ENCODE measurements at regions not wholly inside any gene's neighbourhood (a gene's known extent, or its start where the extent isn't known, plus 50 kb on each side); places are given as distances from the start of the nearest gene placed in this dataset.
"Not testable (repeated sequence)": the region's sequence is repeated elsewhere in the genome, so short reads cannot be mapped to it uniquely, and the experiment has no call there.

GRCh38 chr1:105459759-105460158 is 1596.7 kb upstream of the PRMT6 start:
- Mint-ChIP-seq H3K36me3 (ENCODE audit: low read depth) (no peaks in the 10 kb centered on the region), H3K4me3 (no peak overlapping the region), H3K4me1 (ENCODE audit: low read depth) (no peaks in the 10 kb centered on the region), H3K27me3 (ENCODE audit: low read depth) (no peaks in the 10 kb centered on the region), H3K27ac (no peak overlapping the region), H3K9me3 (peaks cover 23% of the 10 kb centered on the region)
- no peak for DNase-seq (ENCODE audit: low spot score)

GRCh38 chr1:105462308-105462707 is 1594.2 kb upstream of the PRMT6 start:
- no peak for DNase-seq (ENCODE audit: low spot score)
- Mint-ChIP-seq H3K27ac (no peak overlapping the region), H3K4me1 (ENCODE audit: low read depth) (no peaks in the 10 kb centered on the region), H3K9me3 (peaks cover 31% of the 10 kb centered on the region), H3K36me3 (ENCODE audit: low read depth) (no peaks in the 10 kb centered on the region), H3K4me3 (no peak overlapping the region), H3K27me3 (ENCODE audit: low read depth) (no peaks in the 10 kb centered on the region)

GRCh38 chr1:105467549-105467948 is 1588.9 kb upstream of the PRMT6 start:
- H3K9me3 Mint-ChIP-seq: peaks cover 19% of the 10 kb centered on the region
- H3K27ac Mint-ChIP-seq: no peak overlapping the region
- no peaks in the 10 kb centered on the region for H3K4me1 Mint-ChIP-seq (ENCODE audit: low read depth)
- H3K4me3 Mint-ChIP-seq: no peak overlapping the region
- H3K27me3 Mint-ChIP-seq (ENCODE audit: low read depth): no peaks in the 10 kb centered on the region
- no peak for DNase-seq (ENCODE audit: low spot score)
- no peaks in the 10 kb centered on the region for H3K36me3 Mint-ChIP-seq (ENCODE audit: low read depth)

GRCh38 chr1:105470541-105470940 is 1585.9 kb upstream of the PRMT6 start:
- H3K27me3 Mint-ChIP-seq (ENCODE audit: low read depth); H3K27ac Mint-ChIP-seq; H3K36me3 Mint-ChIP-seq (ENCODE audit: low read depth); H3K4me1 Mint-ChIP-seq (ENCODE audit: low read depth); DNase-seq (ENCODE audit: low spot score); H3K4me3 Mint-ChIP-seq: not testable (repeated sequence)
- peaks cover 23% of the 10 kb centered on the region for H3K9me3 Mint-ChIP-seq

- no peaks in the 10 kb centered on the region for H3K4me1 Mint-ChIP-seq (ENCODE audit: low read depth)
- no peak for DNase-seq (ENCODE audit: low spot score)
These were observed 1573.0 kb upstream of the PRMT6 start for GRCh38 chr1:105483436-105483835.

GRCh38 chr1:105485207-105485606 is 1571.3 kb upstream of the PRMT6 start:
- H3K4me3 Mint-ChIP-seq: no peak overlapping the region
- no peak for DNase-seq (ENCODE audit: low spot score)
- no peaks in the 10 kb centered on the region for H3K4me1 Mint-ChIP-seq (ENCODE audit: low read depth)
- no peaks in the 10 kb centered on the region for H3K27me3 Mint-ChIP-seq (ENCODE audit: low read depth)
- H3K9me3 Mint-ChIP-seq: peaks cover 30% of the 10 kb centered on the region
- H3K27ac Mint-ChIP-seq: no peak overlapping the region
- H3K36me3 Mint-ChIP-seq (ENCODE audit: low read depth): no peaks in the 10 kb centered on the region

More at GRCh38 chr1:105483436-105483835, 1573.0 kb upstream of the PRMT6 start:
- Mint-ChIP-seq H3K9me3 (peaks cover 28% of the 10 kb centered on the region), H3K27me3 (ENCODE audit: low read depth) (no peaks in the 10 kb centered on the region), H3K36me3 (ENCODE audit: low read depth) (no peaks in the 10 kb centered on the region), H3K27ac (no peak overlapping the region), H3K4me3 (no peak overlapping the region)

- Mint-ChIP-seq H3K36me3 (ENCODE audit: low read depth) (no peaks in the 10 kb centered on the region), H3K27me3 (ENCODE audit: low read depth) (no peaks in the 10 kb centered on the region), H3K27ac (no peak overlapping the region), H3K4me1 (ENCODE audit: low read depth) (no peaks in the 10 kb centered on the region), H3K9me3 (peaks cover 34% of the 10 kb centered on the region), H3K4me3 (no peak overlapping the region)
- DNase-seq (ENCODE audit: low spot score): no peak
These were observed 1563.6 kb upstream of the PRMT6 start for GRCh38 chr1:105492921-105493320.

- DNase-seq (ENCODE audit: low spot score): no peak
- peaks cover 34% of the 10 kb centered on the region for H3K9me3 Mint-ChIP-seq
- H3K27ac Mint-ChIP-seq: no peak overlapping the region
- H3K36me3 Mint-ChIP-seq (ENCODE audit: low read depth): no peaks in the 10 kb centered on the region
- no peaks in the 10 kb centered on the region for H3K4me1 Mint-ChIP-seq (ENCODE audit: low read depth)
- no peaks in the 10 kb centered on the region for H3K27me3 Mint-ChIP-seq (ENCODE audit: low read depth)
- no peak overlapping the region for H3K4me3 Mint-ChIP-seq
These were observed 1540.4 kb upstream of the PRMT6 start for GRCh38 chr1:105516068-105516467.

- peaks cover 51% of the 10 kb centered on the region for H3K9me3 Mint-ChIP-seq
- DNase-seq (ENCODE audit: low spot score): no peak
- H3K27me3 Mint-ChIP-seq (ENCODE audit: low read depth): no peaks in the 10 kb centered on the region
- no peaks in the 10 kb centered on the region for H3K36me3 Mint-ChIP-seq (ENCODE audit: low read depth)
- H3K27ac Mint-ChIP-seq: no peak overlapping the region
- no peak overlapping the region for H3K4me3 Mint-ChIP-seq
- no peaks in the 10 kb centered on the region for H3K4me1 Mint-ChIP-seq (ENCODE audit: low read depth)
These were observed 1522.5 kb upstream of the PRMT6 start for GRCh38 chr1:105533996-105534395.

- Mint-ChIP-seq H3K4me3 (no peak overlapping the region), H3K4me1 (ENCODE audit: low read depth) (no peaks in the 10 kb centered on the region), H3K27me3 (ENCODE audit: low read depth) (no peaks in the 10 kb centered on the region), H3K27ac (no peak overlapping the region), H3K36me3 (ENCODE audit: low read depth) (no peaks in the 10 kb centered on the region), H3K9me3 (peaks cover 13% of the 10 kb centered on the region)
- DNase-seq (ENCODE audit: low spot score): no peak
These were observed 1512.0 kb upstream of the PRMT6 start for GRCh38 chr1:105544475-105544874.

GRCh38 chr1:105556266-105556665 is 1500.2 kb upstream of the PRMT6 start:
- no peaks in the 10 kb centered on the region for H3K27me3 Mint-ChIP-seq (ENCODE audit: low read depth)
- H3K27ac Mint-ChIP-seq: no peak overlapping the region
- H3K36me3 Mint-ChIP-seq (ENCODE audit: low read depth): no peaks in the 10 kb centered on the region
- no peaks in the 10 kb centered on the region for H3K4me1 Mint-ChIP-seq (ENCODE audit: low read depth)
- no peak for DNase-seq (ENCODE audit: low spot score)
- H3K4me3 Mint-ChIP-seq: no peak overlapping the region
- H3K9me3 Mint-ChIP-seq: peaks cover 26% of the 10 kb centered on the region

GRCh38 chr1:105558023-105558422 is 1498.5 kb upstream of the PRMT6 start:
- Mint-ChIP-seq H3K27ac (no peak overlapping the region), H3K27me3 (ENCODE audit: low read depth) (no peaks in the 10 kb centered on the region), H3K36me3 (ENCODE audit: low read depth) (no peaks in the 10 kb centered on the region), H3K9me3 (peaks cover 37% of the 10 kb centered on the region), H3K4me1 (ENCODE audit: low read depth) (no peaks in the 10 kb centered on the region), H3K4me3 (no peak overlapping the region)
- no peak for DNase-seq (ENCODE audit: low spot score)

GRCh38 chr1:105565006-105565405 is 1491.5 kb upstream of the PRMT6 start:
- H3K9me3 Mint-ChIP-seq: peaks cover 27% of the 10 kb centered on the region
- DNase-seq (ENCODE audit: low spot score): no peak
- no peak overlapping the region for H3K4me3 Mint-ChIP-seq
- no peaks in the 10 kb centered on the region for H3K4me1 Mint-ChIP-seq (ENCODE audit: low read depth)
- no peaks in the 10 kb centered on the region for H3K36me3 Mint-ChIP-seq (ENCODE audit: low read depth)
- H3K27ac Mint-ChIP-seq: no peak overlapping the region
- H3K27me3 Mint-ChIP-seq (ENCODE audit: low read depth): no peaks in the 10 kb centered on the region

- Mint-ChIP-seq H3K4me3 (no peak overlapping the region), H3K9me3 (peaks cover 26% of the 10 kb centered on the region), H3K36me3 (ENCODE audit: low read depth) (no peaks in the 10 kb centered on the region), H3K27ac (no peak overlapping the region), H3K4me1 (ENCODE audit: low read depth) (no peaks in the 10 kb centered on the region), H3K27me3 (ENCODE audit: low read depth) (no peaks in the 10 kb centered on the region)
- DNase-seq (ENCODE audit: low spot score): no peak
These were observed 1470.7 kb upstream of the PRMT6 start for GRCh38 chr1:105585791-105586190.

- H3K4me3 Mint-ChIP-seq: no peak overlapping the region
- H3K27me3 Mint-ChIP-seq (ENCODE audit: low read depth): no peaks in the 10 kb centered on the region
- H3K36me3 Mint-ChIP-seq (ENCODE audit: low read depth): no peaks in the 10 kb centered on the region
- no peak for DNase-seq (ENCODE audit: low spot score)
- no peak overlapping the region for H3K27ac Mint-ChIP-seq
- H3K4me1 Mint-ChIP-seq (ENCODE audit: low read depth): no peaks in the 10 kb centered on the region
- H3K9me3 Mint-ChIP-seq: peaks cover 27% of the 10 kb centered on the region
These were observed 1464.8 kb upstream of the PRMT6 start for GRCh38 chr1:105591681-105592080.

All from T-helper 2 cell treated with Interferon-gamma antibody and Interleukin-4, amounts not matched to agents 5 μg/mL and 100 μg/mL, for 36 hours (primary cell).